ENCODE measurements at regions not wholly inside any gene's neighbourhood (a gene's known extent, or its start where the extent isn't known, plus 50 kb on each side); places are given as distances from the start of the nearest gene placed in this dataset.

DNA sequence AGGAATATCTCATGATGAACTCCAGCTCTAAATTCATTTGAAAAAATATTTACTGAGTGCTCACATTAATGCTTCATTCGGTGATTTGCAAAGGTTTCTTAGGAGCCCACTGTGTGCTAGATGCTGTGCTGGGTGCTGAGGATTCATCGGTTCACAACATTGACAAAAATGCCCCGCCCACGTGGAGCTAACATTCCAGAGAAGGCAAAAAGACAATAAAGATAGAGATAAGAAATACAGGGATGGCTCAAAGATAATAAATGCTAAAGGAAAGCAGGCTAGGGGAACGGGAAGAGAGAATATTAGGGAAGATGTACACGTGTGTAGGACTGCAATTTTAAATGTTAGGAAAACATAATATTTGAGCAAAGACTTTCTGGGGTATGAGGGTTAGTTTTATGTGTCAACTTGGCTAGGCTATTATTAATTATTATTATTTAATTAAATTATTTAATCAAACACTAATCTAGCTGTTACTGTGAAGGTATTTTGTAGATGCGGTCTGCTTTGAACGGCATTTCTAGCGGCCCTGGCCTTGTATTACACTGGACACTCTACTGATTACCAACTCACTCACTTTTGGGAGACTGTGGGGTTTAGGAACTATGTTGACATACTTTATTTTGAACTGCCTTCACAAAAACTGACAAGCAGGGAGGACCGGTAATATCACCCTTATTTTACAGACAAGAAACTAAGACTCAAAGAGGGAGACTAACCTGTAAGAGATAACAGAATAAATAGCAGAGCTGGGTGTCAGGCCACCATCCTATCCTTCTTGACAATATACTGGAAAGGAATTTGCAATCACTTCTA, 61.9 kb upstream of the IRF2 start:
- TF ChIP-seq, protein P1, sequence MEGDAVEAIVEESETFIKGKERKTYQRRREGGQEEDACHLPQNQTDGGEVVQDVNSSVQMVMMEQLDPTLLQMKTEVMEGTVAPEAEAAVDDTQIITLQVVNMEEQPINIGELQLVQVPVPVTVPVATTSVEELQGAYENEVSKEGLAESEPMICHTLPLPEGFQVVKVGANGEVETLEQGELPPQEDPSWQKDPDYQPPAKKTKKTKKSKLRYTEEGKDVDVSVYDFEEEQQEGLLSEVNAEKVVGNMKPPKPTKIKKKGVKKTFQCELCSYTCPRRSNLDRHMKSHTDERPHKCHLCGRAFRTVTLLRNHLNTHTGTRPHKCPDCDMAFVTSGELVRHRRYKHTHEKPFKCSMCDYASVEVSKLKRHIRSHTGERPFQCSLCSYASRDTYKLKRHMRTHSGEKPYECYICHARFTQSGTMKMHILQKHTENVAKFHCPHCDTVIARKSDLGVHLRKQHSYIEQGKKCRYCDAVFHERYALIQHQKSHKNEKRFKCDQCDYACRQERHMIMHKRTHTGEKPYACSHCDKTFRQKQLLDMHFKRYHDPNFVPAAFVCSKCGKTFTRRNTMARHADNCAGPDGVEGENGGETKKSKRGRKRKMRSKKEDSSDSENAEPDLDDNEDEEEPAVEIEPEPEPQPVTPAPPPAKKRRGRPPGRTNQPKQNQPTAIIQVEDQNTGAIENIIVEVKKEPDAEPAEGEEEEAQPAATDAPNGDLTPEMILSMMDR (IDR thresholded peaks at IDR 0.05): no peak
- no peak for TF ChIP-seq POLR2A (IDR thresholded peaks at IDR 0.05)
